BE2C (cell line): ENCODE measurements at regions not wholly inside any gene's neighbourhood (a gene's known extent, or its start where the extent isn't known, plus 50 kb on each side); places are given as distances from the start of the nearest gene placed in this dataset.

Experiments used
- DNase-seq: peaks from one replicate; pipeline ENCODE4 v3.0.0-alpha.2; 2020
- H3K27me3 ChIP-seq: fragments of 250-450 bp; sonication (Bioruptor Pico); 2 replicates; pipeline ENCODE4 v1.5.1; 2020; ENCODE audit warnings: mild to moderate bottlenecking
- H3K36me3 ChIP-seq: fragments of 250-450 bp; sonication (Bioruptor Pico); 2 replicates; pipeline ENCODE4 v1.5.1; 2020; ENCODE audit warnings: mild to moderate bottlenecking
- H3K4me1 ChIP-seq: fragments of 250-450 bp; sonication (Bioruptor Pico); 2 replicates; pipeline ENCODE4 v1.5.1; 2020
- H3K4me3 ChIP-seq: 2 replicates; pipeline ENCODE4 v1.5.1; 2011; ENCODE audit warnings: low read depth, low read length
- H3K9me3 ChIP-seq: fragments of 250-450 bp; sonication (Bioruptor Pico); 2 replicates; pipeline ENCODE4 v1.5.1; 2020
- CTCF ChIP-seq: IDR thresholded peaks from 2 replicates; pipeline ENCODE4 v1.5.1; 2012; ENCODE audit warnings: mild to moderate bottlenecking, low read depth, low read length

- no peak overlapping the region for H3K4me3 ChIP-seq
- no peaks in the 10 kb centered on the region for H3K9me3 ChIP-seq
- no peak for TF ChIP-seq CTCF
- no peaks in the 10 kb centered on the region for H3K36me3 ChIP-seq
- H3K27me3 ChIP-seq: no peaks in the 10 kb centered on the region
- no peaks in the 10 kb centered on the region for H3K4me1 ChIP-seq
- no peak for DNase-seq
Observed at GRCh38 chr19:16000024-16000663, 51.3 kb downstream of the OR10H4 start.

GRCh38 chr19:16001481-16002312, 52.9 kb downstream of the OR10H4 start:
- Histone ChIP-seq H3K9me3 (no peaks in the 10 kb centered on the region), H3K36me3 (no peaks in the 10 kb centered on the region), H3K27me3 (no peaks in the 10 kb centered on the region), H3K4me3 (no peak overlapping the region), H3K4me1 (no peaks in the 10 kb centered on the region)
- no peak for DNase-seq
- TF ChIP-seq CTCF: no peak

GRCh38 chr19:16002406-16003384, 53.9 kb downstream of the OR10H4 start:
- H3K9me3 ChIP-seq: no peaks in the 10 kb centered on the region
- H3K36me3 ChIP-seq: no peaks in the 10 kb centered on the region
- H3K4me1 ChIP-seq: no peaks in the 10 kb centered on the region
- TF ChIP-seq CTCF: no peak
- H3K4me3 ChIP-seq: no peak overlapping the region
- DNase-seq: no peak
- no peaks in the 10 kb centered on the region for H3K27me3 ChIP-seq

GRCh38 chr19:16003391-16003790, 54.6 kb downstream of the OR10H4 start:
- no peak overlapping the region for H3K4me3 ChIP-seq
- no peaks in the 10 kb centered on the region for H3K9me3 ChIP-seq
- H3K4me1 ChIP-seq: no peaks in the 10 kb centered on the region
- no peaks in the 10 kb centered on the region for H3K27me3 ChIP-seq
- no peak for TF ChIP-seq CTCF
- no peak for DNase-seq
- H3K36me3 ChIP-seq: no peaks in the 10 kb centered on the region

GRCh38 chr19:16005925-16006324, 57.1 kb downstream of the OR10H4 start:
- no peaks in the 10 kb centered on the region for H3K36me3 ChIP-seq
- no peak for TF ChIP-seq CTCF
- no peak overlapping the region for H3K4me3 ChIP-seq
- H3K27me3 ChIP-seq: no peaks in the 10 kb centered on the region
- H3K9me3 ChIP-seq: no peaks in the 10 kb centered on the region
- no peak for DNase-seq
- no peaks in the 10 kb centered on the region for H3K4me1 ChIP-seq
